ENCODE measurements at regions not wholly inside any gene's neighbourhood (a gene's known extent, or its start where the extent isn't known, plus 50 kb on each side); places are given as distances from the start of the nearest gene placed in this dataset.

DNA sequence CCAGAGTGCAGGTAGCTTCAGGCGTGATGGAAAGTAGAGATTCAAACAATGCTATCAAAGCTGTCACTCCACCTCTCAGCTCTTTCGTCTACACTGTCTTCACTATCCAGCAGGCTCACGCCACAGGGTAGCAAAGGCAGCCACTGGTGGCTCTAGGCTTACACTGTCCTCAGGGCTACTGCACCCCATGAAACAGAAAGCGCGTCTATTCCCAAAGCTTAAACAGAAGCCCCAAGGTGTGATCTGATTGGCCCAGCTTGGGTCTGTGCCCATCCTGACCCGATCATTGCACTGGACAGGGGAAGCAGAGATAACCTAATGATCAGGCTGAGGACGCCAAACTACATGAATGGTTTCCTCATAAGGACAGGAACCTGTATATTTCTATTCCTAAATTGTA is 100.1 kb downstream of the PDCL3 start:
- no peak for DNase-seq

DNA sequence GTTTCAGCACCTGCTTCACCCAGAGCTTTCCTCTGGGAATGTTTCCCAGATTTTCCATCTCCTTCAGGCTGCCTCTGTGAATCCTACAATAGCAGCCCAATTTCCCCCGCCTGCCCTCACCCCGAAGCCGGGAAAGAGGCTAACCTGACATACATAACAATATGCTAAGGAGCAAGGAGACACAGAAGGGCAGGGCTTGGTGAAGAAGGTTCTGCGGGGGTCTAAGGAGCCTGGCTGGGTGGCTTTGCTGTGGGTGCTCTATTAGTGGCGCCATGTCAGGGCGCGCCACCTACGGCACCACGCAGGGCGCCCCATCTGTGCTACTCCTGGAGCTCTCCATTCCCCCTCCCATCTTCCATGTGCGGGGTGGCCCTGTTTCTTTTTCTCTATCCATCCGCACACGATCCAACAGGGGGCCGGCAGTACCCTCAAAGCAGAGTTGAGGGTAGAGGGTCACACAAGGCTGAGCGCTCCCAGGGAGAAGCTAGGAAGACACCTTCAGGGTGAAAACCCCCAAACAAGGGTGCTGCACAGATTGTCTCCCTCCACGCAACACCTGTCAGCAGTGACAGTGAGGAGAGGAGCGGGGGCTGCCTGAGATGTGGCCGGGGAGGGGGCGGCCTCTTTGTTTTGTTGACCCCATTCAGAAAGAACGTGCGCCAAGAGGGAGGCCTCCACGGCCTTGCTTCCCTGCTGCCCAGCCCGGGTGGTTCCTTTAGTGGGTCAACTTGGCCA is 101.4 kb downstream of the PDCL3 start:
- DNase-seq = no peak

DNA sequence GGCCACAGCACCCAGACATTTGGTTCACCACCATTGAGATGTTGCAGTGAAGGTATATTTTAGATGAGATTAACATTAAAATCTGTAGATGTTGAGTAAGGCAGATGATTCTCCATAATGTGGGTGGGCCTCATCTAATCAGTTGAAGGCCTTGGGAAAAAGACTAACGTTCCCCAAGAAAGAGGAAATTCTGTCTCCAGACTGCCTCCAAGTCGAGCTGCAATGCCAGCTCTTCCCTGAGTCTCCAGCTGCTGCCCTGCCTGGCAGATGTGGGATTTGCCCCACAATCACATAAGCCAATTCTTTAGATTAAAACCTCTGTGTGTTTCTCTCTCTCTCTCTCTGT is 101.9 kb downstream of the PDCL3 start:
- DNase-seq = no peak

DNA sequence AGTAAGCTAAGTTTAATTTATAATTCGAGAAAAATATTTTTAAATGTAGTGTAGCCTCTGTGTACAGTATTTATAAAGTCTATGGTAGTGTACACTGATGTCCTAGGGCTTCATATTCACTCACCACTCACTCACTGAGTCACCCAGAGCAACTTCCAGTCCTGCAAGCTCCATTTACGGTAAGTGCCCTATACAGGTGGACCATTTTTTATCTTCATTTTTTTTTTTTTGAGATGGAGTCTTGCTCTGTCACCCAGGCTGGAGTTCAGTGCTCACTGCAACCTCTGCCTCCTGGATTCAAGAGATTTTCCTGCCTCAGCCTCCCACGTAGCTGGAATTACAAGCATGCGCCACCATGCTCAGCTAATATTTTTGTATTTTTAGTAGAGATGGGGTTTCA is 104.2 kb downstream of the PDCL3 start:
- DNase-seq = no peak

DNA sequence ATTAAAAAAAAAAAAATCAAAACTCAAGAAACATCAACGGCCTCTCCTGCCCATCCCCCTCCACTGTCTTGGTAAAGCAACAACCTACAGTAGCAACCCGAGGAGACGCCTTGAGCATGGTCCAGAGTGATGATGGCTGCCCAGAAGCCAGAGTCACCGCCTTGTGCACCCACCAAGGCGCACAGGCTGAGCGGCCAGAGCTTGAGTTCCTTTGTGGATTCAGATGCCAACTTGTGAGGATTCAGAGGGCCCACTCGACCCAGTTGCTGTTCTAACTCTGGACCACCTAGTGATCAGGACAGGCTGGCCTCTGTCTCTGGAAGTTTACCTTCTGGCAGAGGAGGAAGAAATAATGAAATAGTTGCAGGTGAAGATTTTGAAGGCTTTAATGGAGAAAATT is 105.0 kb downstream of the PDCL3 start:
- DNase-seq = no peak

DNA sequence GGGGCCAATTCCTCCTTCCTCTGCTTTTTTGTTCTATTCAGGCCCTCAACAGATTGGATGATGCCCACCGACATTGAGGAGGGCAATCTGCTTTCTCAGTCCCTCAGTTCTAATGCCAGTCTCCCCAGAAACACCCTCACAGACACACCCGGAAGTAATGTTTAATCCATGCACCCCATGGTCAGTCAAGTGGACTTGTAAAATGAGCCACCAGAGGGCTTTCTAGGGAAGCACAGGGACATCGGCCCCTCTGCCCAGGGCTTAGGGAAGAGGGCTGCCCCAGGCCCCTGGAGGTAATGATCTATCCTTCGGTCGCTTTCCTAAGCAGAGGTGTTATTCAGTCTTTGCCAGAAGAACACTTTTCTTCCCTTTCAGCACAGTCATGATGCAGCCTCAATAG is 107.4 kb downstream of the PDCL3 start:
- no peak for DNase-seq

DNA sequence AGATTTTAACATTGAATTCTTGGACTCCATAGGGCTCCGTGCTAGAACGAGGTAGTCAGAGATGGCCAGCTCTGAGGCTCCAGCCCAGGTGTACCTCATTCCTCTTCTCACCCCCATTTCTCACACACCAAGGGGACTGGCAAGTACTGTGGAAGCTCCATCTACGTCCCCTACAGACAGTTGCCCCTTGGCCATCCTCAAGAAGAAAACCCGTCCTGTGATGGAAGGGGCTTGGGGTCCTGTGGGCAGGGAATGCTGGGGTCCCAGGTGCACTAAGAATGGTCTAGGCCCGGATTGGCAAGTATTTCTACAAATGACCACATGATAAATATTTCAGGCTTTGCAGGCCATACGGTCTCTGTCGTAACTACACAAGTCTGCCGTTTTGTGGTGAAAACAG is 110.3 kb downstream of the PDCL3 start:
- no peak for DNase-seq

DNA sequence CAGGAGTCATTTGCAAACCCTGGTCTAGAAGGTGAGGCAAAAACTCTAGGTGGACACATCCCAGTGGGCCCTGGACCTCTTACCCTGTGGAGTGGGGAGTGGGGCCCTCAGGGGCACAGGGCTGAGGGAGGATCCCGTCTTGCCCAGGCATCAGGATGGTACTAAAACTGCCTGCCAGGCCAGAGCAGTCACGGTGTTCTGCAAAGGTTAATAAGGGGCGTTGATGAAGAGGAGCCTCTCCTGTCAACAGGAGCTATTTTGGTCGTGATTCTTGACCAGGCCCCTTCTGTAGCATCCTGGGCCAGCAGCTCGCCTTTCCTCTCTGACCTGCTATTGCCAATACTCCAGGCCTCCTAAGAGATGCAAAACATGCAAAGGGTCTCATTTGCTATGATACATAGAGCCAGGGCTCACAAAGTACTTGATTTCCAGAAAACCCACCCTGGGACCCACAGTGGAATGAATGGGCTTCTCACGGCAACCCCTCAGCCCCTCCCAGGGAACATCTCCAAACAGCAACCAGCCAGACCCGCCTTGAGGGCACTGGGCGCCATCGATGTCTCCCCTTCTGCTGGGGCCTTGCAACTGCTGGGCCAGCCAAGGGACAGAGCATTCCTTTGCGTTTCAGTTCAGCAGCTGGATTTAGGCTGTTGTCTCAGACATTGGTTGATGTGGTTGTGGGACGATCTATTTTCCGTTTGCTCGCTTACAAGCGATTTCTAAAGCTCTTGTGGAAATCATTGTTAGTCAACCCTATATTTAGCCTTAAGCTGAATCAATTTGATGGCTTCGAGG is 111.1 kb downstream of the PDCL3 start:
- DNase-seq = no peak

DNA sequence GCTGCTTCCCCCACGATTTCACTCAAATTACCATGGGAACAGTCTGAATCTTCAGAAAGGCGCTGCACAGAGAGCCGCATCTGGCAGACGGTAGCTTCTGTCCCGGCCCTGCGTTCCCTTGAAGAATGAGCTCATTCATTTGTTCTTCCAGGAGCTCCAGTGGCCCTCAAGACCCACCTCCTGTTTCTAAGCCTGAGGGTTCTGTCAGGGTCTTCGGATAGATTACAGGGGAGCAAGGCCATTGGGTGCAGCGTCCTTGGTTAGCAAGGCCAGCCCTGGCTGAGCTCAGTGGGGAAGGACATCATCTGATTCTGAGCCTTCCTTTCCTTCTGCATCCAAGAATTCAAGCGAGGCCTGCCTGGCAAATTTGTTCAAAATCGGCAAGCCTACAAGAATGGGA is 111.9 kb downstream of the PDCL3 start:
- DNase-seq = no peak

DNA sequence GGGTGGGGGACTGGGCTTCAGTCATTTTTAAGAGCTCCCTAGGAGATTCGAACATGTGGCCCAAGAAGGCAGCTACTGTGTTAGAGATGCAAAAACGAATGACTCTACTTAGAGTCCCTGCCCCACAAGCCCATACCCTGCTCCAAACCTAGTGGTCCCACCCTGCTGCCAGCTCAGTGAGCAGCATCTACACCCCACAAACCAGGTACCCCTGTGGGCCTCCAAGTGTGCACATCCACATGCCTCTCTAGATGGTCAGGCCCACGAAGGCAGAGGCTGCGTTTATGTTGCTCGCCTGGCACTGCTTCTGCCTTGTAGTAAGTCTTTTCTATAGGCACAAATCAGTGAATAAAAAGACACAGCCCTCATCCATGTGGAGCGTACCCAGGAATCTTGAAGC is 112.6 kb downstream of the PDCL3 start:
- no peak for DNase-seq

DNA sequence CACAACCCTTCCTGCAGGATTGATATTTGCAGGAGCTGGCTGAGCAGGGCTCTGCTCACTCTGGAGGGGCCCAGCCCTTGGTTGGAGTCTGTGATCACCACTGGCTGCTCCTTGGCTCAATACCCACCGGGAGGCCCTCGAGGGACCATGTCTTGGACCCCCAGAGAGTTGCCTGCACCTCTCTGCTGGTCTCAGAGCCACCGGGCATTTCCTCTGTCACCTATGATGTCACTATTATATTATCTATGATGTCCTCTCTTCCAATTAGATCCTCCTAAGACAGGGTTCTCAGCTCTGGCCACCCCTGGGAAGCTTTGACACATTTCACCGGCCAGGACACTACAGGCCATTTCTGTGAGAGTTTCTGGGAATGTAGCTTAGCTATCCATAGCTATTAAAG is 113.1 kb downstream of the PDCL3 start:
- no peak for DNase-seq

DNA sequence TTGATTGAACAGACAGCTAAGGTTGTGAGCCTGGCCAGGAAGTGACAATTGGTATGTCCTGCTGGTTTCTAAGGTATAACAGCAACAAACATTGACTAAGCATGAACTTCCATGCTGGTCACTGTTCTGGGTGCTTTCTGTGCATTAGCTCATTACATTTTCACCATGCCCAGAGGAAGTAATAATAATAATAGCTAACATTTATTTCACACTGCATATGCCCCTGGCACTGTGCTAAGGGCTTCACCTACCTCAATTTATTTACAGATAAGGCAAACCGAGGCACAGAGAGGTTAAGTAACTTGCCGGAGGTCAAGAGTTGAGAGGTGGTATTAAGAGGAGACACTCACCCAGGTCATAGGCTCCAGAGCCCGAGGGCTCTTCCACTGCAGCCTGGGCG is 113.6 kb downstream of the PDCL3 start:
- DNase-seq = no peak

DNA sequence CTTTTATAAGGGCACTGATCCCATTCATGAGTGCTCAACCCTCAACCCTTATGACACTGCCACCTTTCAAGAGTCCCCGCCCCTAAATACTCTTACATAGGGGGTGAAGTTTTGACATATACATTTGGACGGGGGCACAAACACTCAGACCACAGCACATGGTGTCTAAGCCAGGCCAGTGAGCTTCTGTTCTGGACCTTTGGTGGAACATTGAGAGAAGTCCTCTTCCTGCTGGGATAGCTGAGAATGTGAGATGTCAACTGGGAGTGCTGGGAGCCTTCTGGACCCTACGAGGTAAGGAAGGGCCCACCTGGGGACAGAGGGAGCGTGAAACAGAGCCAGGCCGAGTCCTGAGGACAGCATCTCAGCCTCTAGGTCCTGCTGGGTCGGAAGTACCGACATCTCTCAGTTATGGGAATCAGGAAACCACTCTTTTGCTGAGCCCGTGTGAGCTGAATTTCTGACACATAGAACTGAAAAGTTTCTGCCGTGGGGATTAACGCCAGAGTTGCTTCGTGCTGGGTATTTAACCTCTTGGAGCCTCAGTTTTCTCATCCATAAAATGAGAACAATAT is 114.9 kb downstream of the PDCL3 start:
- no peak for DNase-seq

DNA sequence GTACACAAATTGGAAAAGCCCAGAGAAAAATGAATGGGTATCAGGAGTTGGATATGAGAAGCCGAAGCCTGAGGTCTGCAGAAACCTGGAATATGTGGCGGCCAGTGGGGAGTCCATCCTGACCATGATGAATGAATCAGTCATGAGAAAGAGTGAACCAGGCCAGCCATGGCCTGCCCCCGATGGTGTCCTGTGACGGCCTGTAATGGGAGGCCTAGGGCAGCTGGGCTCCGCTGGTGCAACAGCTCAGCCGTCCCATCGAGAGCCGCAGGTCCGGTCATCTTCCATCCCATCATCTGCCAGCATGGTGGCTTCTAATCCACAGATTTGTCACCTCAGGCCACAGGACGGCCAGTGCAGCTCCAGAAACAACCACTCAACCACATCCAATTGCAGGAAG is 116.4 kb downstream of the PDCL3 start:
- DNase-seq = no peak

DNA sequence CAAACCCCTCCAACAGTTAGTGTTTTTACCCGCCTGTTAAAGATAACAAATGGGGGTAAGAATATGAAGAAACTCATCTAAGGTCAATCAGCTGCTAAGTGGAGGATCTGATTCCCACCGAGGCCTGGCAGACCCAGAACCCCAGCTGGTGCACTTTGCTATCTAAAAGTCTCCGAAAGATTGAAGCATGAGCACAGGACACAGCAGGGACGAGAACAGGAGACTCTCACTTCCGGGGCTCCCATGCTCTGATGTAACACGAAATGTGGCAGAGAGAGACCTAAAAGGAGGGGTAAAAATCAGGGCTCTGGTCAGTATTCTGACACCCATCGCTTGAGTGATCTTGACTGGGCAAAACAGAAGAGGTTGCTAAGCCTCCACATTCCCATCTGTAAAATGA is 119.7 kb downstream of the PDCL3 start:
- DNase-seq = no peak

DNA sequence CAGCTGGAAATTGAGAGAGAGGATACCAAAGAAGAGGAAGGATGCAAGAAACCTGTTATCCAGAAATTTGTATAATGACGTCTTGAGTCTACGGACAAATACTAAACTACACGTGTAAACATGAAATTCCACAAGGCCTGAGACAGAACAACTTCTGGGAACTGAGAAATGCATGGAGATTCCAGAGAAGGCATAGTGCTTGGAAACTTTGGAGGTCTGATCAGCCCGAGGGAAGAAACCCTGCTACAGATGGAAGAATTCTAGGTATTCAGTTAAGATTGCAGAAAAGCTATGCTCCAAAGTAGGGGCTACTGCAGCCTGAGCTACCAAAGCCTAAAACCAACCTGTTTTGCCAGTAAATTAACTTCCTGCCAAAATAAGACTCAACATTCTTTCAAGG is 120.4 kb downstream of the PDCL3 start:
- DNase-seq = no peak

DNA sequence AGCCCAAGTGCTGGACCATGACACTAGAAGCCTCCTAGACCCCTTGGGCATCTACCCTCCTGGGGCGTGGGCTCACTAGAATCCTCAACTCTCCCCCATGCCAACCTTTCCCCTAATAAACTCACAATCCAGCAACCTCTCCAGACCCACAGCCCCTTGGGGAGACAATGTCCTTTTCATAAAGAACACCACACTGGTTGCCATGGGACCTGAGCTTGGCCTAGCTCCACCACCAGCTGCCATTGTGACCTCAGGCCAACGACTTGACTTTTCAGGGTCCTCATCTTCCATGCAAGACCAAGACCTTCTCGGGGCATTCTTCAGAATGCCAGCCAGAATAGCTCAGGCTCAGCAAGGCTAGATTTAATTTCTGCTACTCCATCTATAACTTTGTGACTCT is 128.1 kb upstream of the NPAS2 start:
- DNase-seq = no peak

DNA sequence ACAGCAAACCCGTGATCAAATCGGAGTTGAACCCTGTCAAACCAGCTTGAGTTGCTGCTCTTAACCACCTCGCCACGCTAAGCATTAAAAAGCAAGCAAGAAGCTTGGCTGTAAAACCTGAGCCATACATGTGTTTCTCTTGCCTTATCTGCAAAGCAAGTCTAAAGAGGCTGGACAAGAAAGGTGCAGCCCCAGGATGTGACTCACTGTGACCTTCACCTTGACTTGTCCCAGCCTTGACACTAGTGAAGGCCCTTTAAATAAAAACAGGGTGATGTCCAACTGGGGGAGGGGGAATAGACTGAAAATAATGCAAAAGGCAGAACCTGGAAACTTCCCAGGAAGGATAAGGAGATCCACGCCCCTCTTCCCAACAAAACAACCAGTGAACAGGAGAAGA is 127.6 kb upstream of the NPAS2 start:
- DNase-seq = no peak

DNA sequence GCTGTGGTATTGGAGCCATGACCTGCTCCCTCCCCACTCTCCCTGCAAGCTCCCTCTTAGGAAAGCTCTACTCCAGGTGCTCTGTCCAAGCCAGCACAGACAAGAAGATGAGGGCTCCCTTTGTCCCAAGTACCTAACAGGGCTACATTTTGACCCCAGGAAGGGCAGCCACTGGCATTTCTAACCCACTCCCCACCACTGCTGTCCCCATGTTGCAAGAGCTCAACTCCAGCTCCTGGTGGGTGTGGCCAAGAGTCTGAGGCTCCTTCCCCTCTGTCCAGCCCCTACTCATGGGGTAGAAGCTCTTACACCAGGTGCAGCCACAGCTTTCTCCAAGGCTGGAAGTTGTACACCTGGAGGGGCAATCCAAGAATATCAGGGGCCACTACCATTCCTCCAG is 127.0 kb upstream of the NPAS2 start:
- no peak for DNase-seq

DNA sequence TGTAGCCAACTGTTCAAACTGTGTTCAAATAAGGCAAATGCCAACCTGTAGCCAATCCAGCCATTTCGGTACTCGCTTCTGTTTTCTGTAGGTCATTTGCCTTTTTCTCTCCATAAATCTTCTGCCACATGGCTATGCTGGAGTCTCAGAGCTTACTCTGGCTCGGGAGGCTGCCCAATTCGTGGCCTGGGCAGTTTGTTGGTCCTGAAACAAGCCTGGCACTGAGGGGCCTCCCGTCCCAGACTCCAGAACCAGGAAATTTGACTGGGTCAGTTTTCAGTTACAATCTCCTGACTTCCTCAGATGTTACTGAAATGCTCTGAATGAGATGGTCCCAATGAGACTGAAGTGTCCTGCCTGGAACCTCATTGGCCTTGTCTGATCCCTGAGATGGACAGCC is 120.8 kb upstream of the NPAS2 start:
- no peak for DNase-seq

DNA sequence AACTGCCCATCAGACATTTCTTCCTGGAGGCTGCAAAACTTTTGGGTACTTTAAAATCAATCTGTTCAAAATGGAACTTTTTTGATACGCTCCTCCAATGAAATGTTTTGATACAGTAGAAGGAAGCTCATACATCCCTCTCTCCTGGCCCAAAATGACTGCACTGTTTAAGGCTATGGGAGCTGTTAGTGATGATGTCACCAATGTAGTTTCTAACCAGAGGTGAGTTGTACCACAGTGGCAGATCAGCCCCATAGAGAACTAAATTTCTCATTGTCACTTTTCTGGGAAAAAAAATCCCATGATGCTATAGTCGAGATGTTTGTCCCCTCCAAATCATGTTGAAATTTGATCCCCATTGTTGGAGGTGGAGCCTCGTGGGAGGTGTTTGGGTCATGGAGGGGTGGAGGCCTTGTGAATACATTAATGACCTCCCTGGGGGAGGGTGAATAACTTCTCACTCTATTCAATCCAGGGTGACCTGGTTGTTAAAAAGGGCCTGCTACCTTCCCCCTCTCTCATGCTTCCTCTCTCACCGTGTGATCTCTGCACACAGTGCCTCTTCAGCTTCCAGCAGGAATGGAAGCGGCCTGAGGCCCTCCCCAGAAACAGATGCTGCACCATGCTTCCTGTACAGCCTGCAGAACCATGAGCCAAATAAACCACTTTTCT is 117.4 kb upstream of the NPAS2 start:
- DNase-seq = no peak

DNA sequence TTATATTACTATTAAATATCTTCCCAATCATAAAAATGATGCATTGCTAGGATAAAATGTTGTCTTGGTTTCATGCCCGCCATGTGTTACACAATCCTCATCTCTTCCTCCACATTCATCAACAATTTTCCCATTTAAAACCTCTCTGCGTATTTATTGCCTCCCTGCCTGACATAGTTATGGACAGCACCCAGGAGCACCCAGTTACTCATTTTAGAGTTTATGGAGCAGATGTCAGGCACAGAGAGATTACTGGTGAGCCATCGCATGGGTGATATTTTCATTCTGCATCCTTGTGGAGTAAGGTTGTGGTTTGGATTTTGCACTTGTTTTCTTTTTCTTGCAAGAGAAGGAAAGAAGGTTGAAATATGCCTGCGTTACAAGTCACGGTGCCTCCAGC is 116.7 kb upstream of the NPAS2 start:
- no peak for DNase-seq

DNA sequence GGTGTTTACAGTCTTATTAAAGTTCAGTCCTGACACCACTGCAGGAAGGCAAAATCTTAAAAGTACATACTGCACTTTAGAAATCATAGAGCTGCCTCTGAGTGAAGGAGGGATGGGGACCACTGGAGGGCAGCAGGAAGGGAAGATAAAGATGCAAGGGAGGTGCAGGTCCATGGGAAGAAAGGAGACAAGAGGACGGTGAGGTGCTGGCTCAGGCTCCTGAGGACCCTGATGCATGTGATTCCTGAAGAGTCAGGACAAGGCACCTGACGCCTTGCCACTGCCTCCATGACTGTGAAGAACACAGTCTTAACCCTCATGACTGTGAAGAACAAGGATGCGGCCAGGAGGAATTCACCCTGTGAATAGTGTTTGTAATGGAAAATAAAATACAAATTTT is 116.2 kb upstream of the NPAS2 start:
- DNase-seq = no peak

DNA sequence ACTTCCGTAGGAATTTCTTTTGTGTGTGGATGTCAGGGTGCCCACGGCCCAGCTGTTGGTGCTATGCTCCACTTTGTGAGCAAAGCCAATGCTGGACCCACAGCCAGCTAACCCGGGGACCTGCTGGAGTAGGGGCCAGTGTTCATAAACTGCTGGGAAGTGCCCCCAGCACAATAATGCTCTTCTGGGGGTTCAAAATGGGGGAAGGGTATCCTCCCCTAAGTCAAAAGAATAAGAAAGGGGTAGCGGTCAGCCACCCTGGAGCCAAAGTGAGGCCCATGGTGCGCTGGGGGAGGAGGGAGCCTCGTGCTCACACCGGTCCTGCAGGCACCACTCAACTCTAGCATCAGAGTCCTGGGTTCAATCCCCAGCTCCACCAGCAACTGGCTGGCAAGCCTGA is 115.8 kb upstream of the NPAS2 start:
- no peak for DNase-seq
